ENCODE measurements at regions not wholly inside any gene's neighbourhood (a gene's known extent, or its start where the extent isn't known, plus 50 kb on each side); places are given as distances from the start of the nearest gene placed in this dataset.

GRCh38 chr6:6411115-6411514, 90.7 kb upstream of the F13A1 start:
- FAIRE-seq, result no peak
- ATAC-seq, result no peak
- Histone ChIP-seq H3K9me3 (no peaks in the 10 kb centered on the region), H3K4me3 (no peak overlapping the region), H3K4me1 (no peaks in the 10 kb centered on the region), H3K4me2 (no peak overlapping the region), H3K27ac (no peak overlapping the region)
- POLR2A ChIA-PET, result no interaction called here
- no peak for DNase-seq (ENCODE audit: low read depth in 1 of 2, low spot score in 1 of 2)
- CTCF ChIA-PET, result interaction anchor here (1.1 kb wide), 1 partner anchor 12 kb away, joined by 3 read pairs; no protein-coding TSS in a partner anchor
- TF ChIP-seq KDM5A (IDR thresholded peaks at IDR 0.05), result no peak
- no peak for TF ChIP-seq RCOR1 (IDR thresholded peaks at IDR 0.05; ENCODE audit: low read depth, low read length)

GRCh38 chr6:6412221-6412620, 91.8 kb upstream of the F13A1 start:
- WGBS (ENCODE audit: missing lambda C conversion rate), result 5% methylated on average over 4 of the region's 4 CpGs
- Histone ChIP-seq H3K4me3 (no peak overlapping the region), H3K4me1 (no peaks in the 10 kb centered on the region), H3K4me2 (no peak overlapping the region), H3K9me3 (no peaks in the 10 kb centered on the region), H3K27ac (no peak overlapping the region)
- FAIRE-seq, result no peak
- POLR2A ChIA-PET, result no interaction called here
- no peak for TF ChIP-seq NR3C1 (IDR thresholded peaks at IDR 0.05)
- no peak for TF ChIP-seq GATA3 (IDR thresholded peaks at IDR 0.05; ENCODE audit: borderline replicate concordance)
- no peak for TF ChIP-seq RAD21 (conservative IDR thresholded peaks at IDR 0.05 in 1 of 2, IDR thresholded peaks at IDR 0.05 in 1 of 2)
- TF ChIP-seq CTCF (IDR thresholded peaks at IDR 0.05), result no peak
- no peak for TF ChIP-seq PHF8 (IDR thresholded peaks at IDR 0.05; ENCODE audit: borderline replicate concordance, low read depth)
- TF ChIP-seq NPAS2 (CRISPR knock-in tag; IDR thresholded peaks at IDR 0.05; ENCODE audit: borderline replicate concordance), result no peak
- no peak for TF ChIP-seq E2F6 (IDR thresholded peaks at IDR 0.05; ENCODE audit: borderline replicate concordance, low read depth)
- TF ChIP-seq REST (IDR thresholded peaks at IDR 0.05), result no peak
- no peak for TF ChIP-seq CBX8 (IDR thresholded peaks at IDR 0.05)
- TF ChIP-seq POLR2AphosphoS2 (conservative IDR thresholded peaks at IDR 0.05; ENCODE audit: low read length), result no peak
- no peak for TF ChIP-seq HDAC2 (IDR thresholded peaks at IDR 0.05)
- TF ChIP-seq HOXA7 (CRISPR knock-in tag; IDR thresholded peaks at IDR 0.05), result no peak
- TF ChIP-seq HMGXB4 (CRISPR knock-in tag; IDR thresholded peaks at IDR 0.05; ENCODE audit: borderline replicate concordance), result no peak
- no peak for TF ChIP-seq JUN (IDR thresholded peaks at IDR 0.05)
- TF ChIP-seq EHMT2 (IDR thresholded peaks at IDR 0.05; ENCODE audit: low read depth), result no peak
- no peak for TF ChIP-seq FOSB (CRISPR knock-in tag; IDR thresholded peaks at IDR 0.05)
- TF ChIP-seq BCL3 (IDR thresholded peaks at IDR 0.05), result no peak
- TF ChIP-seq ZNF302 (CRISPR knock-in tag; IDR thresholded peaks at IDR 0.05), result no peak
- no peak for TF ChIP-seq MAFK (IDR thresholded peaks at IDR 0.05; ENCODE audit: partially characterized antibody)
- no peak for ATAC-seq
- no peak for DNase-seq (ENCODE audit: low read depth in 1 of 2, low spot score in 1 of 2)
- CTCF ChIA-PET, result interaction anchor here (0.6 kb wide), 1 partner anchor 228 kb away, joined by 3 read pairs; no protein-coding TSS in a partner anchor

Data from A549 (cell line).